Sigmoid colon (tissue), 6 donors: ENCODE measurements at regions not wholly inside any gene's neighbourhood (a gene's known extent, or its start where the extent isn't known, plus 50 kb on each side); places are given as distances from the start of the nearest gene placed in this dataset.

Experiments used
- DNase-seq: peaks from one replicate; pipeline ENCODE4 v3.0.0-alpha.2; 2019
- H3K27ac ChIP-seq, 4 donors: fragments of 200-600 bp; sonication (generic); one replicate each; pipeline ENCODE4 v1.5.1; 2016 to 2019; ENCODE audit warnings: mild to moderate bottlenecking in 1 of 4
- H3K27me3 ChIP-seq, 3 donors: fragments of 200-600 bp; sonication (generic); one replicate each; pipeline ENCODE4 v1.5.1; 2019; ENCODE audit warnings: mild to moderate bottlenecking in 1 of 3
- H3K36me3 ChIP-seq, 4 donors: fragments of 200-600 bp; sonication (generic); one replicate each; pipeline ENCODE4 v1.5.1; 2016 to 2019
- H3K4me1 ChIP-seq, 4 donors: fragments of 200-600 bp; sonication (generic); one replicate each; pipeline ENCODE4 v1.5.1; 2017 to 2019
- H3K4me3 ChIP-seq, 4 donors: fragments of 200-600 bp; sonication (generic); one replicate each; pipeline ENCODE4 v1.5.1; 2017 to 2019; ENCODE audit warnings: mild to moderate bottlenecking in 2 of 4, moderate library complexity in 1 of 4
- H3K9me3 ChIP-seq, 4 donors: fragments of 200-600 bp in 3 of 4; sonication (generic) in 3 of 4; one replicate each; pipeline versions ENCODE4 v1.5.1 to v1.6.1; 2013 to 2019
- CTCF ChIP-seq, 4 experiments: fragments of 450-650 bp in 3 of 4; fragments of 200-600 bp in 1 of 4; IDR thresholded peaks; one replicate each; pipeline ENCODE4 v1.5.1; 2016 to 2019; ENCODE audit warnings: antibody characterized with exemption in 4 of 4, mild to moderate bottlenecking in 3 of 4, moderate library complexity in 2 of 4
- EP300 ChIP-seq, 4 donors: sonication (generic); formaldehyde crosslinking; IDR thresholded peaks; one replicate each; pipeline ENCODE4 v1.6.1; 2017; ENCODE audit warnings: antibody characterized with exemption in 4 of 4
- POLR2A ChIP-seq, 2 donors: fragments of 450-650 bp; IDR thresholded peaks; one replicate each; pipeline ENCODE4 v1.6.1; 2016; ENCODE audit warnings: antibody characterized with exemption in 2 of 2, mild to moderate bottlenecking in 2 of 2, moderate library complexity in 2 of 2
- POLR2AphosphoS5 ChIP-seq, 4 donors: sonication (generic); formaldehyde crosslinking; IDR thresholded peaks; one replicate each; pipeline ENCODE4 v1.6.1; 2017; ENCODE audit warnings: antibody characterized with exemption in 4 of 4
- whole genome bisulfite sequencing, 2 donors: extraction: QIAGEN DNeasy Blood & Tissue Kit; methylation state at CpG; one replicate each; pipeline ENCODE4 v1.1.7; 2013; 5-methylcytosine and 5-hydroxymethylcytosine counted together
- intact Hi-C: fragments of 100-400 bp; cut with DNase I; formaldehyde crosslinking; loops from one replicate; pipeline ENCODE4 v1.15.1; 2023
- donor health status: healthy with polysubstance abuse.
- donor health status: healthy.

- no peaks in the 10 kb centered on the region for H3K9me3 ChIP-seq
- DNase-seq, result no peak
- no peak overlapping the region for H3K27ac ChIP-seq
- no peak overlapping the region for H3K4me3 ChIP-seq
- WGBS, 2 donors, result 54 to 67% methylated on average over 8 of the region's 8 CpGs
- intact Hi-C loops, result no loop called here
- H3K4me1 ChIP-seq, result no peaks in the 10 kb centered on the region
- no peak for TF ChIP-seq EP300 (IDR thresholded peaks at IDR 0.05)
- TF ChIP-seq POLR2A (IDR thresholded peaks at IDR 0.05), result no peak
- no peak for TF ChIP-seq CTCF (IDR thresholded peaks at IDR 0.05)
- TF ChIP-seq POLR2AphosphoS5 (IDR thresholded peaks at IDR 0.05), result no peak
- H3K27me3 ChIP-seq, result no peaks in the 10 kb centered on the region
- no peaks in the 10 kb centered on the region for H3K36me3 ChIP-seq
These were observed 164.4 kb upstream of the ADRA1D start for GRCh38 chr20:4413314-4414049.

GRCh38 chr20:4412216-4412615, 163.1 kb upstream of the ADRA1D start:
- H3K27ac ChIP-seq, result no peak overlapping the region
- H3K4me3 ChIP-seq, result no peak overlapping the region
- 71 to 84% methylated on average over 1 of the region's 1 CpG for WGBS, 2 donors
- intact Hi-C loops, result no loop called here
- TF ChIP-seq CTCF (IDR thresholded peaks at IDR 0.05), result no peak
- TF ChIP-seq EP300 (IDR thresholded peaks at IDR 0.05), result no peak
- TF ChIP-seq POLR2AphosphoS5 (IDR thresholded peaks at IDR 0.05), result no peak
- no peak for TF ChIP-seq POLR2A (IDR thresholded peaks at IDR 0.05)
- no peaks in the 10 kb centered on the region for H3K27me3 ChIP-seq
- no peaks in the 10 kb centered on the region for H3K4me1 ChIP-seq
- no peaks in the 10 kb centered on the region for H3K36me3 ChIP-seq
- DNase-seq, result no peak
- H3K9me3 ChIP-seq, result no peaks in the 10 kb centered on the region

- no peak overlapping the region for H3K27ac ChIP-seq
- WGBS, 2 donors, result 56 to 73% methylated on average over 4 of the region's 4 CpGs
- no peak for TF ChIP-seq EP300 (IDR thresholded peaks at IDR 0.05)
- no peaks in the 10 kb centered on the region for H3K27me3 ChIP-seq
- no peak overlapping the region for H3K4me3 ChIP-seq
- intact Hi-C loops, result no loop called here
- no peak for DNase-seq
- H3K36me3 ChIP-seq, result no peaks in the 10 kb centered on the region
- H3K4me1 ChIP-seq, result no peaks in the 10 kb centered on the region
- H3K9me3 ChIP-seq, result no peaks in the 10 kb centered on the region
These were observed 162.7 kb upstream of the ADRA1D start for GRCh38 chr20:4411744-4412143.

GRCh38 chr20:4406627-4407026, 157.5 kb upstream of the ADRA1D start:
- no peaks in the 10 kb centered on the region for H3K27me3 ChIP-seq
- no peaks in the 10 kb centered on the region for H3K9me3 ChIP-seq
- no peak overlapping the region for H3K27ac ChIP-seq
- WGBS, 2 donors, result 66 to 69% methylated on average over 4 of the region's 4 CpGs
- H3K4me1 ChIP-seq, result no peaks in the 10 kb centered on the region
- intact Hi-C loops, result no loop called here
- DNase-seq, result no peak
- TF ChIP-seq POLR2AphosphoS5 (IDR thresholded peaks at IDR 0.05) (no peak), POLR2A (IDR thresholded peaks at IDR 0.05) (no peak), EP300 (IDR thresholded peaks at IDR 0.05) (no peak), CTCF (IDR thresholded peaks at IDR 0.05) (no peak)
- H3K36me3 ChIP-seq, result no peaks in the 10 kb centered on the region
- H3K4me3 ChIP-seq, result no peak overlapping the region

- Histone ChIP-seq H3K9me3 (no peaks in the 10 kb centered on the region), H3K4me3 (no peak overlapping the region), H3K27me3 (no peaks in the 10 kb centered on the region), H3K27ac (no peak overlapping the region), H3K4me1 (no peaks in the 10 kb centered on the region), H3K36me3 (no peaks in the 10 kb centered on the region)
- TF ChIP-seq CTCF (IDR thresholded peaks at IDR 0.05) (no peak), EP300 (IDR thresholded peaks at IDR 0.05) (no peak), POLR2AphosphoS5 (IDR thresholded peaks at IDR 0.05) (no peak), POLR2A (IDR thresholded peaks at IDR 0.05) (no peak)
- intact Hi-C loops, result no loop called here
- DNase-seq, result no peak
- 73 to 83% methylated on average over 3 of the region's 3 CpGs for WGBS, 2 donors
These were observed 152.5 kb upstream of the ADRA1D start for GRCh38 chr20:4401601-4402000.
